Liver (tissue), 8 donors: ENCODE measurements at regions not wholly inside any gene's neighbourhood (a gene's known extent, or its start where the extent isn't known, plus 50 kb on each side); places are given as distances from the start of the nearest gene placed in this dataset.

Experiments used
- DNase-seq: peaks from one replicate; pipeline ENCODE4 v3.0.0-alpha.2; 2017; ENCODE audit warnings: low spot score
- H3K27ac ChIP-seq, 2 donors: one replicate each; pipeline ENCODE4 v1.7.0; 2013; ENCODE audit warnings: inconsistent platforms in 2 of 2, low read length in 2 of 2, control low read depth in 1 of 2, low read depth in 1 of 2, mild to moderate bottlenecking in 1 of 2
- H3K27me3 ChIP-seq, 4 donors: one replicate each; pipeline versions ENCODE4 v1.6.1 to v1.7.0; 2013; ENCODE audit warnings: low read length in 3 of 4, inconsistent platforms in 1 of 4, mild to moderate bottlenecking in 1 of 4, moderate library complexity in 1 of 4; ENCODE audit not compliant: control insufficient read depth in 4 of 4, insufficient read depth in 4 of 4
- H3K36me3 ChIP-seq, 4 donors: one replicate each; pipeline versions ENCODE4 v1.6.1 to v1.7.0; 2013; ENCODE audit warnings: low read length in 3 of 4, mild to moderate bottlenecking in 3 of 4, low read depth in 1 of 4, moderate library complexity in 1 of 4; ENCODE audit not compliant: control insufficient read depth in 4 of 4, insufficient read depth in 3 of 4
- H3K4me1 ChIP-seq, 4 donors: one replicate each; pipeline versions ENCODE4 v1.6.1 to v1.7.0; 2013; ENCODE audit warnings: low read length in 3 of 4, mild to moderate bottlenecking in 3 of 4, moderate library complexity in 1 of 4; ENCODE audit not compliant: control insufficient read depth in 4 of 4, insufficient read depth in 4 of 4
- H3K4me3 ChIP-seq, 3 donors: one replicate each; pipeline versions ENCODE4 v1.6.1 to v1.7.0; 2013; ENCODE audit warnings: low read length in 3 of 3, control low read depth in 1 of 3, low read depth in 1 of 3, mild to moderate bottlenecking in 1 of 3
- H3K9ac ChIP-seq, 2 donors: one replicate each; pipeline ENCODE4 v1.7.0; 2013; ENCODE audit warnings: low read length in 2 of 2, mild to moderate bottlenecking in 2 of 2, moderate library complexity in 2 of 2, control low read depth in 1 of 2, low read depth in 1 of 2
- H3K9me3 ChIP-seq, 4 donors: one replicate each; pipeline versions ENCODE4 v1.6.1 to v1.7.0; 2013; ENCODE audit warnings: low read length in 3 of 4; ENCODE audit not compliant: control insufficient read depth in 4 of 4
- FOXA1 ChIP-seq: IDR thresholded peaks from 2 replicates; pipeline ENCODE4 v1.6.1; 2016; ENCODE audit warnings: antibody characterized with exemption
- GABPA ChIP-seq, 2 donors: IDR thresholded peaks in 1 of 2; conservative IDR thresholded peaks in 1 of 2; 2 replicates each; pipeline ENCODE4 v1.6.1; 2016; ENCODE audit warnings: antibody characterized with exemption in 2 of 2, mild to moderate bottlenecking in 1 of 2, moderate library complexity in 1 of 2
- HNF4A ChIP-seq, 2 donors: conservative IDR thresholded peaks; 2 replicates each; pipeline ENCODE4 v1.6.1; 2016; ENCODE audit warnings: antibody characterized with exemption in 2 of 2, mild to moderate bottlenecking in 2 of 2
- HNF4G ChIP-seq: IDR thresholded peaks from 2 replicates; pipeline ENCODE4 v1.6.1; 2016; ENCODE audit warnings: antibody characterized with exemption
- JUND ChIP-seq, 2 donors: IDR thresholded peaks; 2 replicates each; pipeline ENCODE4 v1.6.1; 2016; ENCODE audit warnings: antibody characterized with exemption in 2 of 2
- RAD21 ChIP-seq, 2 donors: IDR thresholded peaks; 2 replicates each; pipeline ENCODE4 v1.6.1; 2016; ENCODE audit warnings: antibody characterized with exemption in 2 of 2, mild to moderate bottlenecking in 2 of 2
- RXRA ChIP-seq, 2 donors: IDR thresholded peaks; 2 replicates each; pipeline ENCODE4 v1.6.1; 2017 to 2018; ENCODE audit warnings: antibody characterized with exemption in 2 of 2, mild to moderate bottlenecking in 1 of 2
- YY1 ChIP-seq: IDR thresholded peaks from 2 replicates; pipeline ENCODE4 v1.6.1; 2016; ENCODE audit warnings: antibody characterized with exemption, mild to moderate bottlenecking
- WGBS: extraction: QIAGEN DNeasy Blood & Tissue Kit; methylation state at CpG from one replicate; pipeline ENCODE4 v1.1.7; 2013; 5-methylcytosine and 5-hydroxymethylcytosine counted together
- TF ChIP-seq, protein P1 (sequence below): IDR thresholded peaks from 2 replicates; pipeline ENCODE4 v1.6.1; 2016; ENCODE audit warnings: antibody characterized with exemption, mild to moderate bottlenecking
- TF ChIP-seq, protein P2 (sequence below): fragments of 150-350 bp; IDR thresholded peaks from 2 replicates; pipeline ENCODE4 v1.5.1; 2017; ENCODE audit warnings: improper control_type of control experiment, low read depth, low read length; ENCODE audit not compliant: missing input control
- TF ChIP-seq, protein P3 (sequence below): IDR thresholded peaks from 2 replicates; pipeline ENCODE4 v1.6.1; 2016; ENCODE audit warnings: antibody characterized with exemption
- TF ChIP-seq, protein P4 (sequence below): IDR thresholded peaks from 2 replicates; pipeline ENCODE4 v1.6.1; 2016; ENCODE audit warnings: antibody characterized with exemption
- TF ChIP-seq, protein P5 (sequence below): IDR thresholded peaks from 2 replicates; pipeline ENCODE4 v1.6.1; 2016; ENCODE audit warnings: antibody characterized with exemption
- donor health status: healthy.
- donor health status: healthy.
- donor health status: healthy.
- donor health status: healthy.
- donor health status: healthy.

DNA sequence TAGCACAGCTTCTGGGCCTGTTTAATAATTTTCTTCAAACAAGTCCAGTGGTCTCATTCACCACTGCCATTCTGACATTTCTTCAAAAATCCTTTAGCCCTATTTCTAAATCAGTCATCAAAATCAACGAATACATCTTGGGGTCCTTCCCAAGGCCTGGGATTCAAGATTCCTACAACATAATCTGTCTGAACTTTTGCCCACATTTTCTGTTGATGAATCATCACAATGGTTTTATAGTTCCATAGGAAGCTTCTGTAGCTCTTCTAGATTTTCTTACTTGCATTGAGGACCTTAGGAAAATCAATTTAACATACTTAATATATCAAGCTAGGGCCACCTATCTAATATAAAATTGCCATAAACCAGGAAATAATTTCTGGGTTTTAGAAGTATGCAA is 811.8 kb upstream of the ACVR2A start (continued):
- TF ChIP-seq, protein P1, sequence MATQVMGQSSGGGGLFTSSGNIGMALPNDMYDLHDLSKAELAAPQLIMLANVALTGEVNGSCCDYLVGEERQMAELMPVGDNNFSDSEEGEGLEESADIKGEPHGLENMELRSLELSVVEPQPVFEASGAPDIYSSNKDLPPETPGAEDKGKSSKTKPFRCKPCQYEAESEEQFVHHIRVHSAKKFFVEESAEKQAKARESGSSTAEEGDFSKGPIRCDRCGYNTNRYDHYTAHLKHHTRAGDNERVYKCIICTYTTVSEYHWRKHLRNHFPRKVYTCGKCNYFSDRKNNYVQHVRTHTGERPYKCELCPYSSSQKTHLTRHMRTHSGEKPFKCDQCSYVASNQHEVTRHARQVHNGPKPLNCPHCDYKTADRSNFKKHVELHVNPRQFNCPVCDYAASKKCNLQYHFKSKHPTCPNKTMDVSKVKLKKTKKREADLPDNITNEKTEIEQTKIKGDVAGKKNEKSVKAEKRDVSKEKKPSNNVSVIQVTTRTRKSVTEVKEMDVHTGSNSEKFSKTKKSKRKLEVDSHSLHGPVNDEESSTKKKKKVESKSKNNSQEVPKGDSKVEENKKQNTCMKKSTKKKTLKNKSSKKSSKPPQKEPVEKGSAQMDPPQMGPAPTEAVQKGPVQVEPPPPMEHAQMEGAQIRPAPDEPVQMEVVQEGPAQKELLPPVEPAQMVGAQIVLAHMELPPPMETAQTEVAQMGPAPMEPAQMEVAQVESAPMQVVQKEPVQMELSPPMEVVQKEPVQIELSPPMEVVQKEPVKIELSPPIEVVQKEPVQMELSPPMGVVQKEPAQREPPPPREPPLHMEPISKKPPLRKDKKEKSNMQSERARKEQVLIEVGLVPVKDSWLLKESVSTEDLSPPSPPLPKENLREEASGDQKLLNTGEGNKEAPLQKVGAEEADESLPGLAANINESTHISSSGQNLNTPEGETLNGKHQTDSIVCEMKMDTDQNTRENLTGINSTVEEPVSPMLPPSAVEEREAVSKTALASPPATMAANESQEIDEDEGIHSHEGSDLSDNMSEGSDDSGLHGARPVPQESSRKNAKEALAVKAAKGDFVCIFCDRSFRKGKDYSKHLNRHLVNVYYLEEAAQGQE = no peak
- TF ChIP-seq RXRA (IDR thresholded peaks at IDR 0.05) (no peak), FOXA1 (no peak)

DNA sequence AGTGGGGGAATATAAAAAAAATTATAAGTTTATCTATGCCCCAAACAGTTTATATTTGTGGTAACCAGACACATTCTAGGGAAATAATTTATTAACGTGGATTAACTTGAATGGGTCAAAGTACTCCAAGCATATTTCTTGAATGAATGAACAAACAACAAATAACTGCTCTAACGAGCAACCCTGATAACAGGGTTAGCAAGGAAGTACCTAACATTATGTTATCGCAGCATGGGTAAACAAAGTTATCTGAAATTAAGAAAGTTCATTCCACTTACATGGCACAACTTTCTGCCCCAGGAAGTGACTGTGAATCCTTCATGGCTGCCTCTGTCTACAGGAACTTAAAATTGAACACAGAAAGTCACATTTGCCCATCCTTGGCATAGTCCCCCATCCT is 812.9 kb upstream of the ACVR2A start:
- WGBS = 24% methylated on average over 3 of the region's 3 CpGs
- H3K4me1 ChIP-seq = peaks cover 0 to 1% (median 0%) of the 10 kb centered on the region in 4 donors
- H3K4me3 ChIP-seq = no peak overlapping the region
- no peaks in the 10 kb centered on the region for H3K36me3 ChIP-seq
- H3K9me3 ChIP-seq = no peaks in the 10 kb centered on the region
- no peak for TF ChIP-seq HNF4G
- TF ChIP-seq GABPA (IDR thresholded peaks at IDR 0.05 in 1 of 2, conservative IDR thresholded peaks at IDR 0.05 in 1 of 2) = no peak
- H3K9ac ChIP-seq = no peak overlapping the region
- H3K27ac ChIP-seq = no peak overlapping the region
- no peaks in the 10 kb centered on the region for H3K27me3 ChIP-seq
- no peak for DNase-seq

DNA sequence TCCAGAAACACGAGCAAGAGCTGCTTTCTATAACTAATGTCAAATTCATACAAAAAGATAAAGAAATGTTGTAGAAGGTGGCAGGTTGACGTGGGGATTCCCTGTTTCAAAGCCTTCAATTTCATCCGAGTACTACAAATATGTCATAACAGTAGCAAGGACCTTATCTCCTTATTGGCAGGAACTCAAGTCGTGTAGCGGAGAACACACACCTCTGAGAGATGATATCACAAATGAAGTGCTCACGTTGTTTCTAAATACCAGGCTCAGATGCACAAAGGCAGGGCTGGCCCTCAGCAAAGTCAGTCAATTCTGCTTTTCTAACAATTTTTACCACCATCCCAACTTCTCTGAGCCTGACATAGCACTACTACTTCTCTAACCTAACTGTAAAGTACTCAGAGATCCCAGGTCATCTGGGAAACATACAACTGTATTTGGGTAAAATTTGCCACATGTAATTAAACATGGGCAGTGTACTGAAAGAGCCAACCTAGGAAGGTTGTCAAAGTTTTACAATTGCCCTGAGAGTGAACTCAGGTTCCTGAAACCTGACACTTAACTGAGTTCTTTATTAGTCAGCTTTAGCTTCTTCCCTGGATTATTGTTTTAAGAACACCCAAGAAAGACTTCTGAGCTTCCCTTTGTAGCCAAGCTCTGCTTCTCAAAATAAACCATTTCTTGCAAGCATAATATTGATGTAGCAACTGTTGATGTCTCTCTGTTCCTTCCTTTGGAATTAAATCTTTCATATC is 813.7 kb upstream of the ACVR2A start:
- H3K36me3 ChIP-seq = no peaks in the 10 kb centered on the region
- TF ChIP-seq JUND (IDR thresholded peaks at IDR 0.05) (no peak), HNF4A (conservative IDR thresholded peaks at IDR 0.05) (no peak), YY1 (no peak), HNF4G (no peak), GABPA (IDR thresholded peaks at IDR 0.05 in 1 of 2, conservative IDR thresholded peaks at IDR 0.05 in 1 of 2) (no peak), FOXA1 (no peak), RAD21 (IDR thresholded peaks at IDR 0.05) (no peak)
- TF ChIP-seq, protein P2, sequence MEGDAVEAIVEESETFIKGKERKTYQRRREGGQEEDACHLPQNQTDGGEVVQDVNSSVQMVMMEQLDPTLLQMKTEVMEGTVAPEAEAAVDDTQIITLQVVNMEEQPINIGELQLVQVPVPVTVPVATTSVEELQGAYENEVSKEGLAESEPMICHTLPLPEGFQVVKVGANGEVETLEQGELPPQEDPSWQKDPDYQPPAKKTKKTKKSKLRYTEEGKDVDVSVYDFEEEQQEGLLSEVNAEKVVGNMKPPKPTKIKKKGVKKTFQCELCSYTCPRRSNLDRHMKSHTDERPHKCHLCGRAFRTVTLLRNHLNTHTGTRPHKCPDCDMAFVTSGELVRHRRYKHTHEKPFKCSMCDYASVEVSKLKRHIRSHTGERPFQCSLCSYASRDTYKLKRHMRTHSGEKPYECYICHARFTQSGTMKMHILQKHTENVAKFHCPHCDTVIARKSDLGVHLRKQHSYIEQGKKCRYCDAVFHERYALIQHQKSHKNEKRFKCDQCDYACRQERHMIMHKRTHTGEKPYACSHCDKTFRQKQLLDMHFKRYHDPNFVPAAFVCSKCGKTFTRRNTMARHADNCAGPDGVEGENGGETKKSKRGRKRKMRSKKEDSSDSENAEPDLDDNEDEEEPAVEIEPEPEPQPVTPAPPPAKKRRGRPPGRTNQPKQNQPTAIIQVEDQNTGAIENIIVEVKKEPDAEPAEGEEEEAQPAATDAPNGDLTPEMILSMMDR = no peak
- TF ChIP-seq, protein P3, sequence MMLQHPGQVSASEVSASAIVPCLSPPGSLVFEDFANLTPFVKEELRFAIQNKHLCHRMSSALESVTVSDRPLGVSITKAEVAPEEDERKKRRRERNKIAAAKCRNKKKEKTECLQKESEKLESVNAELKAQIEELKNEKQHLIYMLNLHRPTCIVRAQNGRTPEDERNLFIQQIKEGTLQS = no peak
- TF ChIP-seq, protein P1 = no peak
- TF ChIP-seq, protein P4, sequence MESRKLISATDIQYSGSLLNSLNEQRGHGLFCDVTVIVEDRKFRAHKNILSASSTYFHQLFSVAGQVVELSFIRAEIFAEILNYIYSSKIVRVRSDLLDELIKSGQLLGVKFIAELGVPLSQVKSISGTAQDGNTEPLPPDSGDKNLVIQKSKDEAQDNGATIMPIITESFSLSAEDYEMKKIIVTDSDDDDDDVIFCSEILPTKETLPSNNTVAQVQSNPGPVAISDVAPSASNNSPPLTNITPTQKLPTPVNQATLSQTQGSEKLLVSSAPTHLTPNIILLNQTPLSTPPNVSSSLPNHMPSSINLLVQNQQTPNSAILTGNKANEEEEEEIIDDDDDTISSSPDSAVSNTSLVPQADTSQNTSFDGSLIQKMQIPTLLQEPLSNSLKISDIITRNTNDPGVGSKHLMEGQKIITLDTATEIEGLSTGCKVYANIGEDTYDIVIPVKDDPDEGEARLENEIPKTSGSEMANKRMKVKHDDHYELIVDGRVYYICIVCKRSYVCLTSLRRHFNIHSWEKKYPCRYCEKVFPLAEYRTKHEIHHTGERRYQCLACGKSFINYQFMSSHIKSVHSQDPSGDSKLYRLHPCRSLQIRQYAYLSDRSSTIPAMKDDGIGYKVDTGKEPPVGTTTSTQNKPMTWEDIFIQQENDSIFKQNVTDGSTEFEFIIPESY = no peak
- TF ChIP-seq, protein P5, sequence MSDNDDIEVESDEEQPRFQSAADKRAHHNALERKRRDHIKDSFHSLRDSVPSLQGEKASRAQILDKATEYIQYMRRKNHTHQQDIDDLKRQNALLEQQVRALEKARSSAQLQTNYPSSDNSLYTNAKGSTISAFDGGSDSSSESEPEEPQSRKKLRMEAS = no peak
- H3K9me3 ChIP-seq = no peaks in the 10 kb centered on the region
- DNase-seq = no peak
- no peak overlapping the region for H3K4me3 ChIP-seq
- H3K9ac ChIP-seq = no peak overlapping the region
- H3K27me3 ChIP-seq = no peaks in the 10 kb centered on the region
- WGBS = 56% methylated on average over 6 of the region's 6 CpGs
- peaks cover 0 to 1% (median 0%) of the 10 kb centered on the region in 4 donors for H3K4me1 ChIP-seq
- no peak overlapping the region for H3K27ac ChIP-seq
